Loucy (cell line): ENCODE measurements at regions not wholly inside any gene's neighbourhood (a gene's known extent, or its start where the extent isn't known, plus 50 kb on each side); places are given as distances from the start of the nearest gene placed in this dataset.

Source experiments
- H2AFZ ChIP-seq: fragments of 200-600 bp; sonication (generic); 2 replicates; pipeline ENCODE4 v1.6.0; 2016; ENCODE audit warnings: antibody characterized with exemption, mild to moderate bottlenecking, low read length, moderate library complexity
- H3F3A ChIP-seq: fragments of 200-600 bp; 2 replicates; pipeline ENCODE4 v1.6.0; 2016; ENCODE audit warnings: antibody characterized with exemption, low read depth, mild to moderate bottlenecking
- H3K27me3 ChIP-seq: fragments of 200-600 bp; sonication (generic); 2 replicates; pipeline ENCODE4 v1.6.1; 2014; ENCODE audit warnings: low read length, mild to moderate bottlenecking; ENCODE audit not compliant: insufficient read depth, poor library complexity, severe bottlenecking
- H3K36me3 ChIP-seq: fragments of 200-600 bp; sonication (generic); 2 replicates; pipeline ENCODE4 v1.6.1; 2016; ENCODE audit warnings: low read length; ENCODE audit not compliant: insufficient read depth
- H3K4me1 ChIP-seq: fragments of 200-600 bp; sonication (generic); 2 replicates; pipeline ENCODE4 v1.5.1; 2014; ENCODE audit warnings: low read length, mild to moderate bottlenecking; ENCODE audit not compliant: insufficient read depth, poor library complexity, severe bottlenecking
- H3K4me2 ChIP-seq: fragments of 200-600 bp; sonication (generic); 2 replicates; pipeline ENCODE4 v1.6.0; 2014; ENCODE audit warnings: antibody characterized with exemption, low read length, low read depth, mild to moderate bottlenecking; ENCODE audit not compliant: poor library complexity, severe bottlenecking
- H3K4me3 ChIP-seq: fragments of 200-600 bp; sonication (generic); 2 replicates; pipeline ENCODE4 v1.5.1; 2014; ENCODE audit warnings: low read length, mild to moderate bottlenecking, mixed read lengths; ENCODE audit not compliant: poor library complexity, severe bottlenecking
- H3K79me2 ChIP-seq: fragments of 200-600 bp; sonication (generic); 2 replicates; pipeline ENCODE4 v1.6.1; 2014; ENCODE audit warnings: low read length; ENCODE audit not compliant: insufficient read depth
- H3K9ac ChIP-seq: fragments of 200-600 bp; sonication (generic); 2 replicates; pipeline ENCODE4 v1.6.0; 2014; ENCODE audit warnings: mild to moderate bottlenecking, low read depth, low read length, moderate library complexity; ENCODE audit not compliant: poor library complexity, severe bottlenecking
- H3K9me2 ChIP-seq: fragments of 200-600 bp; sonication (generic); replicated peaks from 2 replicates; pipeline ENCODE4 v1.6.1; 2016; ENCODE audit warnings: low read depth, low read length, mixed read lengths
- H3K9me3 ChIP-seq: fragments of 200-600 bp; sonication (generic); 2 replicates; pipeline ENCODE4 v1.6.1; 2014; ENCODE audit warnings: mild to moderate bottlenecking, antibody characterized with exemption, low read length, low read depth; ENCODE audit not compliant: insufficient read depth
- H4K20me1 ChIP-seq: fragments of 200-600 bp; sonication (generic); 2 replicates; pipeline ENCODE4 v1.6.0; 2014; ENCODE audit warnings: antibody characterized with exemption, low read length, mild to moderate bottlenecking; ENCODE audit not compliant: insufficient read depth, poor library complexity, severe bottlenecking
- EZH2phosphoT487 ChIP-seq: fragments of 200-600 bp; IDR thresholded peaks from 2 replicates; pipeline ENCODE4 v1.6.1; 2018; ENCODE audit warnings: antibody characterized with exemption, mild to moderate bottlenecking, moderate library complexity, borderline replicate concordance
- TF ChIP-seq, protein P1 (sequence below): fragments of 200-600 bp; sonication (generic); conservative IDR thresholded peaks from 2 replicates; pipeline ENCODE4 v1.5.1; 2014; ENCODE audit warnings: mild to moderate bottlenecking, antibody characterized with exemption, low read length

DNA sequence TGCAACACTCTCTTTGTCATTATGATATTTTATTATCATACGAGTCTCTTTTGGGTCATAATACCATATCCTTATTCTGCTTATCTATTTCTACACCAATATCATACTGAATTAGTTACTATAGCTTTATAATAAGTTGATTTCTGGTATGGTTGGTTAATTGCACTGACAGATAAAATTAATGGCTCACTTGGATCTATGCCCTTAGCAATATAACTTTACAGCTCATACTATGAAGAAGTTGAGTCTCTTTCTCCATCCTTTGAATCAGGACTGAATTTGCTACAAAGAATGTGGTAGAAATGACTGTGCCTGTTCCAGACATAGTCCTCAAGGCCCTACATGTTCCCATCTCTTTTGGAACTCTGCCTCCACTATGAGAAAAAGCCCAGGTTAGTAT is 139.7 kb upstream of the DYRK2 start:
- Histone ChIP-seq H3K79me2 (no peaks in the 10 kb centered on the region), H3F3A (no peaks in the 10 kb centered on the region), H3K4me3 (no peak overlapping the region), H3K4me2 (no peak overlapping the region), H3K9me3 (no peaks in the 10 kb centered on the region), H3K36me3 (no peaks in the 10 kb centered on the region), H3K4me1 (no peaks in the 10 kb centered on the region), H3K9me2 (no peaks in the 10 kb centered on the region), H4K20me1 (no peaks in the 10 kb centered on the region), H3K9ac (no peak overlapping the region), H3K27me3 (no peaks in the 10 kb centered on the region), H2AFZ (no peak overlapping the region)
- TF ChIP-seq, protein P1, sequence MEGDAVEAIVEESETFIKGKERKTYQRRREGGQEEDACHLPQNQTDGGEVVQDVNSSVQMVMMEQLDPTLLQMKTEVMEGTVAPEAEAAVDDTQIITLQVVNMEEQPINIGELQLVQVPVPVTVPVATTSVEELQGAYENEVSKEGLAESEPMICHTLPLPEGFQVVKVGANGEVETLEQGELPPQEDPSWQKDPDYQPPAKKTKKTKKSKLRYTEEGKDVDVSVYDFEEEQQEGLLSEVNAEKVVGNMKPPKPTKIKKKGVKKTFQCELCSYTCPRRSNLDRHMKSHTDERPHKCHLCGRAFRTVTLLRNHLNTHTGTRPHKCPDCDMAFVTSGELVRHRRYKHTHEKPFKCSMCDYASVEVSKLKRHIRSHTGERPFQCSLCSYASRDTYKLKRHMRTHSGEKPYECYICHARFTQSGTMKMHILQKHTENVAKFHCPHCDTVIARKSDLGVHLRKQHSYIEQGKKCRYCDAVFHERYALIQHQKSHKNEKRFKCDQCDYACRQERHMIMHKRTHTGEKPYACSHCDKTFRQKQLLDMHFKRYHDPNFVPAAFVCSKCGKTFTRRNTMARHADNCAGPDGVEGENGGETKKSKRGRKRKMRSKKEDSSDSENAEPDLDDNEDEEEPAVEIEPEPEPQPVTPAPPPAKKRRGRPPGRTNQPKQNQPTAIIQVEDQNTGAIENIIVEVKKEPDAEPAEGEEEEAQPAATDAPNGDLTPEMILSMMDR = no peak
- no peak for TF ChIP-seq EZH2phosphoT487

DNA sequence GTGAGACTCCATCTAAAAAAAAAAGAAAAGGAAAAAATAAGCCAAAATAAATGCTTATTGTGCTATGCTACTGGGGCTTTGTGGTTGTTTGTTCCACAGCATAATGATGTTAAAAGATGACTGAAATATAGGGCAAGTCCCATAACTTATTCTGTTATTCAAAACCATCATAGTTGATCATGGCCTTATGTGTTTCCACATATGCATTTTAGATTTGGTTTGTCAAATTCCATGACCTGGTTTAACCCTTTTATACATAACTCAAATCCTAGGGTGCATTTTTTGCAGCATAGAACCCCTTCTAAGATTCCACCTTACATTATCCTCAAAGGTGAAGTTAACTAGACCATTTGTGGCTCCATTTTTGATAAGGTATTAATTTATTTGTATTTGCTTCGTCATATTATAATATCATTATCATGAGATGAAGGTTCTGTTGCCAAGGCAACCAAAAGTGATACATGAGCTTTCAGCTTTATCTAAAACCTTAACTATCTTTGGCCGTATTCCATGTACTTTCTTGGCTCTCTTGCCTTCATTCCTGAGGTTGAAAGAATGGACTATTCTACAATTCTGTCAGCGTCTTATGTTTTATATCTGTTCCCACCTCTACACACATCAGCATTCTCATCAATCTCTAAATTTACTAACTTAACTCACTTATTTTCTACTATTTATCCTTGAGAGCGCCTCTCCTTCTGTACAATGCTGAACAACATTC is 138.7 kb upstream of the DYRK2 start:
- Histone ChIP-seq H3K27me3 (no peaks in the 10 kb centered on the region), H2AFZ (no peak overlapping the region)

DNA sequence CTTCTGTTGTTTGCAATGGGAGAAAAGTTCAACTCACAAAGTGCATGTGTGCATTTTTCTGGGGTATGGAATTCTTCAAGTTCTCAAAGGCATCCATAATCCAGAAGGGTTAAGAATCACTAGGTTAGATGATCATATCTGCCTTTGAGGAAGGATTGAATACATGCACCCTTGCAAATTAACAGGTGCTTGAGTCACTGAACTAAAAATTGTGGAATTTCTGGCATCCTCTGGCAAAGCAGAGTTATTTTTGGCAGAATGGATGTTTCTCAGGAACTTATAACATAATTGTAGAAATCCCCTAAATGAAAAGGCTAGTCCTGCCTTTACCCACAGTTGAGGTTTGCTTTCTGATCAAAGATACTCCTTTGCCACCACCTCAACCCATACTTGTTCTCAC is 136.5 kb upstream of the DYRK2 start:
- H3K9me2 ChIP-seq = no peaks in the 10 kb centered on the region
- H3K9ac ChIP-seq = no peak overlapping the region
- no peaks in the 10 kb centered on the region for H3K9me3 ChIP-seq
- H3K4me3 ChIP-seq = no peak overlapping the region
- no peak for TF ChIP-seq EZH2phosphoT487
- TF ChIP-seq, protein P1 = no peak
- H3K4me2 ChIP-seq = no peak overlapping the region
- no peaks in the 10 kb centered on the region for H3F3A ChIP-seq
- no peak overlapping the region for H2AFZ ChIP-seq
- H3K27me3 ChIP-seq = no peaks in the 10 kb centered on the region
- peaks cover 17% of the 10 kb centered on the region for H3K4me1 ChIP-seq
- H3K79me2 ChIP-seq = no peaks in the 10 kb centered on the region
- H3K36me3 ChIP-seq = no peaks in the 10 kb centered on the region
- H4K20me1 ChIP-seq = no peaks in the 10 kb centered on the region

More for the DNA sequence above, 138.7 kb upstream of the DYRK2 start:
- Histone ChIP-seq H3K79me2 (no peaks in the 10 kb centered on the region), H4K20me1 (no peaks in the 10 kb centered on the region), H3K36me3 (no peaks in the 10 kb centered on the region), H3K9me2 (no peaks in the 10 kb centered on the region), H3K4me2 (no peak overlapping the region), H3K9ac (no peak overlapping the region), H3F3A (no peaks in the 10 kb centered on the region), H3K4me1 (peaks cover 2% of the 10 kb centered on the region), H3K9me3 (no peaks in the 10 kb centered on the region), H3K4me3 (no peak overlapping the region)
- TF ChIP-seq, protein P1 = no peak
- no peak for TF ChIP-seq EZH2phosphoT487
